Liver (tissue), 8 donors: ENCODE measurements at regions not wholly inside any gene's neighbourhood (a gene's known extent, or its start where the extent isn't known, plus 50 kb on each side); places are given as distances from the start of the nearest gene placed in this dataset.

Experiments
- DNase-seq: peaks from one replicate; pipeline ENCODE4 v3.0.0-alpha.2; 2017; ENCODE audit warnings: low spot score
- H3K27ac ChIP-seq, 2 donors: one replicate each; pipeline ENCODE4 v1.7.0; 2013; ENCODE audit warnings: inconsistent platforms in 2 of 2, low read length in 2 of 2, control low read depth in 1 of 2, low read depth in 1 of 2, mild to moderate bottlenecking in 1 of 2
- H3K27me3 ChIP-seq, 4 donors: one replicate each; pipeline versions ENCODE4 v1.6.1 to v1.7.0; 2013; ENCODE audit warnings: low read length in 3 of 4, inconsistent platforms in 1 of 4, mild to moderate bottlenecking in 1 of 4, moderate library complexity in 1 of 4; ENCODE audit not compliant: control insufficient read depth in 4 of 4, insufficient read depth in 4 of 4
- H3K36me3 ChIP-seq, 4 donors: one replicate each; pipeline versions ENCODE4 v1.6.1 to v1.7.0; 2013; ENCODE audit warnings: low read length in 3 of 4, mild to moderate bottlenecking in 3 of 4, low read depth in 1 of 4, moderate library complexity in 1 of 4; ENCODE audit not compliant: control insufficient read depth in 4 of 4, insufficient read depth in 3 of 4
- H3K4me1 ChIP-seq, 4 donors: one replicate each; pipeline versions ENCODE4 v1.6.1 to v1.7.0; 2013; ENCODE audit warnings: low read length in 3 of 4, mild to moderate bottlenecking in 3 of 4, moderate library complexity in 1 of 4; ENCODE audit not compliant: control insufficient read depth in 4 of 4, insufficient read depth in 4 of 4
- H3K4me3 ChIP-seq, 3 donors: one replicate each; pipeline versions ENCODE4 v1.6.1 to v1.7.0; 2013; ENCODE audit warnings: low read length in 3 of 3, control low read depth in 1 of 3, low read depth in 1 of 3, mild to moderate bottlenecking in 1 of 3
- H3K9ac ChIP-seq, 2 donors: one replicate each; pipeline ENCODE4 v1.7.0; 2013; ENCODE audit warnings: low read length in 2 of 2, mild to moderate bottlenecking in 2 of 2, moderate library complexity in 2 of 2, control low read depth in 1 of 2, low read depth in 1 of 2
- H3K9me3 ChIP-seq, 4 donors: one replicate each; pipeline versions ENCODE4 v1.6.1 to v1.7.0; 2013; ENCODE audit warnings: low read length in 3 of 4; ENCODE audit not compliant: control insufficient read depth in 4 of 4
- EGR1 ChIP-seq, 2 donors: IDR thresholded peaks; 2 replicates each; pipeline ENCODE4 v1.6.1; 2016 to 2018; ENCODE audit warnings: antibody characterized with exemption in 2 of 2, low read depth in 2 of 2
- FOXA1 ChIP-seq: IDR thresholded peaks from 2 replicates; pipeline ENCODE4 v1.6.1; 2016; ENCODE audit warnings: antibody characterized with exemption
- FOXA2 ChIP-seq: IDR thresholded peaks from 2 replicates; pipeline ENCODE4 v1.6.1; 2016; ENCODE audit warnings: antibody characterized with exemption
- GABPA ChIP-seq, 2 donors: IDR thresholded peaks in 1 of 2; conservative IDR thresholded peaks in 1 of 2; 2 replicates each; pipeline ENCODE4 v1.6.1; 2016; ENCODE audit warnings: antibody characterized with exemption in 2 of 2, mild to moderate bottlenecking in 1 of 2, moderate library complexity in 1 of 2
- HNF4A ChIP-seq, 2 donors: conservative IDR thresholded peaks; 2 replicates each; pipeline ENCODE4 v1.6.1; 2016; ENCODE audit warnings: antibody characterized with exemption in 2 of 2, mild to moderate bottlenecking in 2 of 2
- HNF4G ChIP-seq: IDR thresholded peaks from 2 replicates; pipeline ENCODE4 v1.6.1; 2016; ENCODE audit warnings: antibody characterized with exemption
- JUND ChIP-seq, 2 donors: IDR thresholded peaks; 2 replicates each; pipeline ENCODE4 v1.6.1; 2016; ENCODE audit warnings: antibody characterized with exemption in 2 of 2
- NR2F2 ChIP-seq: IDR thresholded peaks from 2 replicates; pipeline ENCODE4 v1.6.1; 2016; ENCODE audit warnings: antibody characterized with exemption
- RAD21 ChIP-seq, 2 donors: IDR thresholded peaks; 2 replicates each; pipeline ENCODE4 v1.6.1; 2016; ENCODE audit warnings: antibody characterized with exemption in 2 of 2, mild to moderate bottlenecking in 2 of 2
- RXRA ChIP-seq, 2 donors: IDR thresholded peaks; 2 replicates each; pipeline ENCODE4 v1.6.1; 2017 to 2018; ENCODE audit warnings: antibody characterized with exemption in 2 of 2, mild to moderate bottlenecking in 1 of 2
- SP1 ChIP-seq: IDR thresholded peaks from 2 replicates; pipeline ENCODE4 v1.6.1; 2018; ENCODE audit warnings: antibody characterized with exemption, mild to moderate bottlenecking
- TAF1 ChIP-seq: conservative IDR thresholded peaks from 2 replicates; pipeline ENCODE4 v1.6.1; 2016; ENCODE audit warnings: antibody characterized with exemption, mild to moderate bottlenecking
- YY1 ChIP-seq: IDR thresholded peaks from 2 replicates; pipeline ENCODE4 v1.6.1; 2016; ENCODE audit warnings: antibody characterized with exemption, mild to moderate bottlenecking
- WGBS: extraction: QIAGEN DNeasy Blood & Tissue Kit; methylation state at CpG from one replicate; pipeline ENCODE4 v1.1.7; 2013; 5-methylcytosine and 5-hydroxymethylcytosine counted together
- TF ChIP-seq, protein P1 (sequence below): IDR thresholded peaks from 2 replicates; pipeline ENCODE4 v1.6.1; 2016; ENCODE audit warnings: antibody characterized with exemption
- TF ChIP-seq, protein P2 (sequence below): IDR thresholded peaks from 2 replicates; pipeline ENCODE4 v1.6.1; 2016; ENCODE audit warnings: antibody characterized with exemption, mild to moderate bottlenecking
- TF ChIP-seq, protein P3 (sequence below): fragments of 150-350 bp; IDR thresholded peaks from 2 replicates; pipeline ENCODE4 v1.5.1; 2017; ENCODE audit warnings: improper control_type of control experiment, low read depth, low read length; ENCODE audit not compliant: missing input control
- TF ChIP-seq, protein P4 (sequence below): IDR thresholded peaks from 2 replicates; pipeline ENCODE4 v1.6.1; 2016; ENCODE audit warnings: antibody characterized with exemption
- TF ChIP-seq, protein P5 (sequence below): IDR thresholded peaks from 2 replicates; pipeline ENCODE4 v1.6.1; 2016; ENCODE audit warnings: antibody characterized with exemption
- donor health status: healthy.
- donor health status: healthy.
- donor health status: healthy.
- donor health status: healthy.
- donor health status: healthy.

DNA sequence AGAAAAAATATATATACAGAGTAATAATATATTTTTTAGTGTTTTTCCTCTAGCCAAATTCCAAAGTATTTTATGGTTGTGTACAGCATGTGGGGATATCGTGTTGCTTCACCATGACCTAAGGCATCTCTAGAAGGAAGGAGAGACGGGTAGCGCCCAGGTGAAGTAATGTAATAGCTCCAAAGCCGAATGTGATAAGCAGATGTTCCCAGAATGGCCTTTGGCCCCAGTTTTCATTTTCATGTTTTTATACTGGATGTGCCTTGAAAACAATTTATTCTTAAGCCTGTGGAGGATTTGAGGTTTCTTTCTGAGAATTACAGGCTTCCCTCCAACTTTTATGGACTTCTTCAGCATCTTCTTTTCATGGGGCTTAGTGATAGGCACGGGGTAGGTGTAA is 587.9 kb upstream of the KIRREL3 start:
- Histone ChIP-seq H3K9me3 (no peaks in the 10 kb centered on the region), H3K27me3 (no peaks in the 10 kb centered on the region), H3K36me3 (no peaks in the 10 kb centered on the region), H3K4me3 (no peak overlapping the region), H3K9ac (no peak overlapping the region), H3K27ac (no peak overlapping the region), H3K4me1 (peaks cover 0 to 6% (median 3%) of the 10 kb centered on the region in 4 donors)
- TF ChIP-seq HNF4A (conservative IDR thresholded peaks at IDR 0.05): no peak
- no peak for TF ChIP-seq NR2F2
- no peak for TF ChIP-seq EGR1 (IDR thresholded peaks at IDR 0.05; ENCODE audit: low read depth in 2 of 2)
- TF ChIP-seq, protein P1, sequence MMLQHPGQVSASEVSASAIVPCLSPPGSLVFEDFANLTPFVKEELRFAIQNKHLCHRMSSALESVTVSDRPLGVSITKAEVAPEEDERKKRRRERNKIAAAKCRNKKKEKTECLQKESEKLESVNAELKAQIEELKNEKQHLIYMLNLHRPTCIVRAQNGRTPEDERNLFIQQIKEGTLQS: no peak
- TF ChIP-seq RXRA (IDR thresholded peaks at IDR 0.05): no peak
- TF ChIP-seq, protein P2, sequence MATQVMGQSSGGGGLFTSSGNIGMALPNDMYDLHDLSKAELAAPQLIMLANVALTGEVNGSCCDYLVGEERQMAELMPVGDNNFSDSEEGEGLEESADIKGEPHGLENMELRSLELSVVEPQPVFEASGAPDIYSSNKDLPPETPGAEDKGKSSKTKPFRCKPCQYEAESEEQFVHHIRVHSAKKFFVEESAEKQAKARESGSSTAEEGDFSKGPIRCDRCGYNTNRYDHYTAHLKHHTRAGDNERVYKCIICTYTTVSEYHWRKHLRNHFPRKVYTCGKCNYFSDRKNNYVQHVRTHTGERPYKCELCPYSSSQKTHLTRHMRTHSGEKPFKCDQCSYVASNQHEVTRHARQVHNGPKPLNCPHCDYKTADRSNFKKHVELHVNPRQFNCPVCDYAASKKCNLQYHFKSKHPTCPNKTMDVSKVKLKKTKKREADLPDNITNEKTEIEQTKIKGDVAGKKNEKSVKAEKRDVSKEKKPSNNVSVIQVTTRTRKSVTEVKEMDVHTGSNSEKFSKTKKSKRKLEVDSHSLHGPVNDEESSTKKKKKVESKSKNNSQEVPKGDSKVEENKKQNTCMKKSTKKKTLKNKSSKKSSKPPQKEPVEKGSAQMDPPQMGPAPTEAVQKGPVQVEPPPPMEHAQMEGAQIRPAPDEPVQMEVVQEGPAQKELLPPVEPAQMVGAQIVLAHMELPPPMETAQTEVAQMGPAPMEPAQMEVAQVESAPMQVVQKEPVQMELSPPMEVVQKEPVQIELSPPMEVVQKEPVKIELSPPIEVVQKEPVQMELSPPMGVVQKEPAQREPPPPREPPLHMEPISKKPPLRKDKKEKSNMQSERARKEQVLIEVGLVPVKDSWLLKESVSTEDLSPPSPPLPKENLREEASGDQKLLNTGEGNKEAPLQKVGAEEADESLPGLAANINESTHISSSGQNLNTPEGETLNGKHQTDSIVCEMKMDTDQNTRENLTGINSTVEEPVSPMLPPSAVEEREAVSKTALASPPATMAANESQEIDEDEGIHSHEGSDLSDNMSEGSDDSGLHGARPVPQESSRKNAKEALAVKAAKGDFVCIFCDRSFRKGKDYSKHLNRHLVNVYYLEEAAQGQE: no peak
- TF ChIP-seq FOXA1: no peak
- no peak for TF ChIP-seq SP1
- TF ChIP-seq GABPA (IDR thresholded peaks at IDR 0.05 in 1 of 2, conservative IDR thresholded peaks at IDR 0.05 in 1 of 2): no peak
- no peak for TF ChIP-seq FOXA2
- TF ChIP-seq, protein P3, sequence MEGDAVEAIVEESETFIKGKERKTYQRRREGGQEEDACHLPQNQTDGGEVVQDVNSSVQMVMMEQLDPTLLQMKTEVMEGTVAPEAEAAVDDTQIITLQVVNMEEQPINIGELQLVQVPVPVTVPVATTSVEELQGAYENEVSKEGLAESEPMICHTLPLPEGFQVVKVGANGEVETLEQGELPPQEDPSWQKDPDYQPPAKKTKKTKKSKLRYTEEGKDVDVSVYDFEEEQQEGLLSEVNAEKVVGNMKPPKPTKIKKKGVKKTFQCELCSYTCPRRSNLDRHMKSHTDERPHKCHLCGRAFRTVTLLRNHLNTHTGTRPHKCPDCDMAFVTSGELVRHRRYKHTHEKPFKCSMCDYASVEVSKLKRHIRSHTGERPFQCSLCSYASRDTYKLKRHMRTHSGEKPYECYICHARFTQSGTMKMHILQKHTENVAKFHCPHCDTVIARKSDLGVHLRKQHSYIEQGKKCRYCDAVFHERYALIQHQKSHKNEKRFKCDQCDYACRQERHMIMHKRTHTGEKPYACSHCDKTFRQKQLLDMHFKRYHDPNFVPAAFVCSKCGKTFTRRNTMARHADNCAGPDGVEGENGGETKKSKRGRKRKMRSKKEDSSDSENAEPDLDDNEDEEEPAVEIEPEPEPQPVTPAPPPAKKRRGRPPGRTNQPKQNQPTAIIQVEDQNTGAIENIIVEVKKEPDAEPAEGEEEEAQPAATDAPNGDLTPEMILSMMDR: no peak
- 85% methylated on average over 5 of the region's 5 CpGs for WGBS
- no peak for DNase-seq

DNA sequence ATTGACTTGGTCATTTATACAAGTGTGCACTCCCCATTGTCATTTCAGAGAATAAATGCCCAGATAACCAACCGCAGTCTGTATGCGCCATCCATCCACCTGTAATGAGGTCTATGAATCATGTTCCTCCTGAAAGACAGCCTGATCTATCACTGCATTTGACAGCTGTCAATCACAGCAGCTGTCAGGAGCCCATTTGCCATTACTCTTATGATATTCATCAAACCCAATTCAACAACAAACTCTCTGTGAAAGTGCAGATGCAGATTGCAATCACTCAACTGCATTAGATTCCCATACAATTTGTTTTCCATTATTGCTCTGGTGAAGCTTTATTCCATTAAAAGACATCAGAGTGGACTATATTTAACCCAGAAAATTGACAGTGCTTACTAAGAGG is 586.9 kb upstream of the KIRREL3 start:
- H3K27ac ChIP-seq: no peak overlapping the region
- no peaks in the 10 kb centered on the region for H3K36me3 ChIP-seq
- no peaks in the 10 kb centered on the region for H3K9me3 ChIP-seq
- no peak overlapping the region for H3K9ac ChIP-seq
- no peaks in the 10 kb centered on the region for H3K27me3 ChIP-seq
- DNase-seq: no peak
- H3K4me3 ChIP-seq: no peak overlapping the region
- 96% methylated on average over 2 of the region's 2 CpGs for WGBS
- H3K4me1 ChIP-seq: peaks cover 0 to 6% (median 3%) of the 10 kb centered on the region in 4 donors
- TF ChIP-seq FOXA1 (no peak), RXRA (IDR thresholded peaks at IDR 0.05) (no peak), HNF4G (no peak), TAF1 (no peak), YY1 (no peak), JUND (IDR thresholded peaks at IDR 0.05) (no peak), NR2F2 (no peak), FOXA2 (no peak), SP1 (no peak), HNF4A (conservative IDR thresholded peaks at IDR 0.05) (no peak), GABPA (IDR thresholded peaks at IDR 0.05 in 1 of 2, conservative IDR thresholded peaks at IDR 0.05 in 1 of 2) (no peak), RAD21 (IDR thresholded peaks at IDR 0.05) (no peak)
- TF ChIP-seq, protein P4, sequence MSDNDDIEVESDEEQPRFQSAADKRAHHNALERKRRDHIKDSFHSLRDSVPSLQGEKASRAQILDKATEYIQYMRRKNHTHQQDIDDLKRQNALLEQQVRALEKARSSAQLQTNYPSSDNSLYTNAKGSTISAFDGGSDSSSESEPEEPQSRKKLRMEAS: no peak
- TF ChIP-seq, protein P5, sequence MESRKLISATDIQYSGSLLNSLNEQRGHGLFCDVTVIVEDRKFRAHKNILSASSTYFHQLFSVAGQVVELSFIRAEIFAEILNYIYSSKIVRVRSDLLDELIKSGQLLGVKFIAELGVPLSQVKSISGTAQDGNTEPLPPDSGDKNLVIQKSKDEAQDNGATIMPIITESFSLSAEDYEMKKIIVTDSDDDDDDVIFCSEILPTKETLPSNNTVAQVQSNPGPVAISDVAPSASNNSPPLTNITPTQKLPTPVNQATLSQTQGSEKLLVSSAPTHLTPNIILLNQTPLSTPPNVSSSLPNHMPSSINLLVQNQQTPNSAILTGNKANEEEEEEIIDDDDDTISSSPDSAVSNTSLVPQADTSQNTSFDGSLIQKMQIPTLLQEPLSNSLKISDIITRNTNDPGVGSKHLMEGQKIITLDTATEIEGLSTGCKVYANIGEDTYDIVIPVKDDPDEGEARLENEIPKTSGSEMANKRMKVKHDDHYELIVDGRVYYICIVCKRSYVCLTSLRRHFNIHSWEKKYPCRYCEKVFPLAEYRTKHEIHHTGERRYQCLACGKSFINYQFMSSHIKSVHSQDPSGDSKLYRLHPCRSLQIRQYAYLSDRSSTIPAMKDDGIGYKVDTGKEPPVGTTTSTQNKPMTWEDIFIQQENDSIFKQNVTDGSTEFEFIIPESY: no peak
- TF ChIP-seq, protein P1: no peak
- TF ChIP-seq, protein P2: no peak
- TF ChIP-seq, protein P3: no peak
